ENCODE measurements at regions not wholly inside any gene's neighbourhood (a gene's known extent, or its start where the extent isn't known, plus 50 kb on each side); places are given as distances from the start of the nearest gene placed in this dataset.
A peak's percentile ranks its signal among the peaks of the same experiment; 100 is the strongest.

GRCh38 chr16:6345090-6345489, 987.6 kb upstream of the RBFOX1 start:
- peaks cover 2% of the 10 kb centered on the region for H3K4me1 ChIP-seq (ENCODE audit: insufficient read depth, insufficient read length)
- H3K9me3 ChIP-seq (ENCODE audit: insufficient read depth, low read length), result peaks cover 36% of the 10 kb centered on the region; the same call in 1 of the 2 replicates
- no peak overlapping the region for H3K9ac ChIP-seq (ENCODE audit: insufficient read length, low read depth)
- no peaks in the 10 kb centered on the region for H3K27me3 ChIP-seq (ENCODE audit: insufficient read depth, insufficient read length)
- no peak overlapping the region for H3K4me3 ChIP-seq (ENCODE audit: insufficient read length, low read depth)
- no peak for DNase-seq (ENCODE audit: low read depth, low spot score)
- H3K36me3 ChIP-seq (ENCODE audit: insufficient read depth, insufficient read length, low read length), result no peaks in the 10 kb centered on the region
- no peak for TF ChIP-seq SUZ12 (IDR thresholded peaks at IDR 0.05; ENCODE audit: extremely low read depth, insufficient read depth, insufficient read length)
- TF ChIP-seq ZNF274 (IDR thresholded peaks at IDR 0.05; ENCODE audit: low read depth, low read length), result no peak
- TF ChIP-seq YY1 (IDR thresholded peaks at IDR 0.05; ENCODE audit: insufficient read depth, insufficient read length), result no peak

DNA sequence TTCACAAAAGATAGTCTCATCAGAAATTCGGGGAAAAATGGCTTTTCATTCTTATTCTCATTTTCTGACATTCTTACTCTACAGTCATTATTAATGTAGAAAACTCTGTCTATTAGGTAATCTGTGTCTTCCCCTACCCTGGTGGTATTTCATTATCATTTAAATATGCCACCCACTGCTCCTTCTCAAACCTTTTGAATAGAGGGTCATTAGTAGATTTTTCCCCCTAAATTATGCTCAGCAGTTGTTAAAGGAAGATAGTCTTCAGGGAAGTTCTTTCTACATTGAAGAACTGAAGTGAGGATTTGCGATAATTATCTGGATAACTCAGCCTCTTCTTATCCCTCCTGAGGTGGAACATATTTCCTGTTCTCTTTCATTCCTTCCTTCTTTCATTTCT, 989.5 kb upstream of the RBFOX1 start:
- H3K4me3 ChIP-seq (ENCODE audit: insufficient read length, low read depth), result no peak overlapping the region
- H3K27me3 ChIP-seq (ENCODE audit: insufficient read depth, insufficient read length), result no peaks in the 10 kb centered on the region
- TF ChIP-seq SUZ12 (IDR thresholded peaks at IDR 0.05; ENCODE audit: extremely low read depth, insufficient read depth, insufficient read length) (no peak), YY1 (IDR thresholded peaks at IDR 0.05; ENCODE audit: insufficient read depth, insufficient read length) (no peak), ZNF274 (IDR thresholded peaks at IDR 0.05; ENCODE audit: low read depth, low read length) (no peak)
- peaks cover 2% of the 10 kb centered on the region for H3K4me1 ChIP-seq (ENCODE audit: insufficient read depth, insufficient read length)
- DNase-seq (ENCODE audit: low read depth, low spot score), result no peak
- H3K9me3 ChIP-seq (ENCODE audit: insufficient read depth, low read length), result peaks cover 43% of the 10 kb centered on the region; the same call in 1 of the 2 replicates
- no peak overlapping the region for H3K9ac ChIP-seq (ENCODE audit: insufficient read length, low read depth)
- no peaks in the 10 kb centered on the region for H3K36me3 ChIP-seq (ENCODE audit: insufficient read depth, insufficient read length, low read length)

DNA sequence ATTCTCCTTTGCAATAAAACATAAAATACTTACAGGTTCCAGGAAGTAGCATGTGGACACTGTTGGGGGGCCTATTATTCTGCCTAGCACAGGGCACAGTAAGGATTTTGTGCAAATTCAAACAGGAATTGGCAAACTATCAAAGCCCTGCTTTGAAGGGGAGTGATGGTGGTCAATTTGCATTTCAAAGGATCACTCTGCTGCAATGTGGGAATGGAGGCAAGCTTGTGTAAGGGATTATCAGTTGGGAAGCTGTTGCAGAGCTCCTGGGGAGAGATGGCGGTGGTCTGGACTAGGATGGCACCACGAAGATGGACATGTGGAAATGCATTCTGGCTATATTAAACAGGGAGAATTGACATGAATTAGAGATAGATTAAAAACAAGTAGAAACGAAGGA, 990.7 kb upstream of the RBFOX1 start:
- peak; percentile 19 for TF ChIP-seq YY1 (IDR thresholded peaks at IDR 0.05; ENCODE audit: insufficient read depth, insufficient read length)
- TF ChIP-seq SUZ12 (IDR thresholded peaks at IDR 0.05; ENCODE audit: extremely low read depth, insufficient read depth, insufficient read length), result no peak
- no peak for TF ChIP-seq ZNF274 (IDR thresholded peaks at IDR 0.05; ENCODE audit: low read depth, low read length)
- Histone ChIP-seq H3K4me3 (ENCODE audit: insufficient read length, low read depth) (no peak overlapping the region), H3K4me1 (ENCODE audit: insufficient read depth, insufficient read length) (peaks cover 2% of the 10 kb centered on the region), H3K9ac (ENCODE audit: insufficient read length, low read depth) (no peak overlapping the region), H3K36me3 (ENCODE audit: insufficient read depth, insufficient read length, low read length) (no peaks in the 10 kb centered on the region), H3K9me3 (ENCODE audit: insufficient read depth, low read length) (peaks cover 43% of the 10 kb centered on the region; the same call in 1 of the 2 replicates), H3K27me3 (ENCODE audit: insufficient read depth, insufficient read length) (no peaks in the 10 kb centered on the region)
- DNase-seq (ENCODE audit: low read depth, low spot score), result peak; percentile 69

DNA sequence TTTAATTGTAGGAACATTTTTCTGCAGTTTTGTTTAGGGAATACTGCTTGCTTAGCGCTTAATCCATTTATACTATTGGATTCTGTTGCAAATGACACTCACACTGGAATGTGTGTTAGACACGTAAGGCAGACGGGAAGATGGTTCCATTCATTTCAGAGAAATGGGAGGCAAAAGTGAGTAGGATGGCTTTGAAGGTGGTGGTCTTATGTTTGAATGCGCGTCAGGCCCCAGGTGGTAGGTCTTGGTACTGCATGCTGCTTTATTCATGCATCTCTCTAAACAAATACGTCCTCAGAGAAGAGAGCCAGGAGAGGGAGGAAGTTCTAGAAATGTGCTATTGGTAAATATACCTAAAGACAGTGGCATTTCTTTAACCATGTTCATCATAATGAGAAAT, 997.6 kb upstream of the RBFOX1 start:
- no peak overlapping the region for H3K4me3 ChIP-seq (ENCODE audit: insufficient read length, low read depth)
- DNase-seq (ENCODE audit: low read depth, low spot score), result peak; percentile 61
- H3K4me1 ChIP-seq (ENCODE audit: insufficient read depth, insufficient read length), result no peaks in the 10 kb centered on the region
- no peaks in the 10 kb centered on the region for H3K36me3 ChIP-seq (ENCODE audit: insufficient read depth, insufficient read length, low read length)
- no peak for TF ChIP-seq SUZ12 (IDR thresholded peaks at IDR 0.05; ENCODE audit: extremely low read depth, insufficient read depth, insufficient read length)
- no peak for TF ChIP-seq ZNF274 (IDR thresholded peaks at IDR 0.05; ENCODE audit: low read depth, low read length)
- no peak for TF ChIP-seq YY1 (IDR thresholded peaks at IDR 0.05; ENCODE audit: insufficient read depth, insufficient read length)
- H3K9ac ChIP-seq (ENCODE audit: insufficient read length, low read depth), result no peak overlapping the region
- no peaks in the 10 kb centered on the region for H3K27me3 ChIP-seq (ENCODE audit: insufficient read depth, insufficient read length)
- peaks cover 7% of the 10 kb centered on the region; the same call in 1 of the 2 replicates for H3K9me3 ChIP-seq (ENCODE audit: insufficient read depth, low read length)

GRCh38 chr16:6331770-6332169, 1000.9 kb upstream of the RBFOX1 start:
- Histone ChIP-seq H3K27me3 (ENCODE audit: insufficient read depth, insufficient read length) (no peaks in the 10 kb centered on the region), H3K9me3 (ENCODE audit: insufficient read depth, low read length) (no peaks in the 10 kb centered on the region), H3K36me3 (ENCODE audit: insufficient read depth, insufficient read length, low read length) (no peaks in the 10 kb centered on the region), H3K4me1 (ENCODE audit: insufficient read depth, insufficient read length) (no peaks in the 10 kb centered on the region), H3K9ac (ENCODE audit: insufficient read length, low read depth) (no peak overlapping the region), H3K4me3 (ENCODE audit: insufficient read length, low read depth) (no peak overlapping the region)
- TF ChIP-seq ZNF274 (IDR thresholded peaks at IDR 0.05; ENCODE audit: low read depth, low read length) (no peak), YY1 (IDR thresholded peaks at IDR 0.05; ENCODE audit: insufficient read depth, insufficient read length) (no peak), SUZ12 (IDR thresholded peaks at IDR 0.05; ENCODE audit: extremely low read depth, insufficient read depth, insufficient read length) (no peak)
- DNase-seq (ENCODE audit: low read depth, low spot score), result no peak

GRCh38 chr16:6317934-6318333, 1014.7 kb upstream of the RBFOX1 start:
- Histone ChIP-seq H3K9me3 (ENCODE audit: insufficient read depth, low read length) (no peaks in the 10 kb centered on the region; the same call in 1 of the 2 replicates), H3K36me3 (ENCODE audit: insufficient read depth, insufficient read length, low read length) (no peaks in the 10 kb centered on the region), H3K27me3 (ENCODE audit: insufficient read depth, insufficient read length) (no peaks in the 10 kb centered on the region), H3K9ac (ENCODE audit: insufficient read length, low read depth) (no peak overlapping the region), H3K4me3 (ENCODE audit: insufficient read length, low read depth) (no peak overlapping the region), H3K4me1 (ENCODE audit: insufficient read depth, insufficient read length) (no peaks in the 10 kb centered on the region)
- no peak for DNase-seq (ENCODE audit: low read depth, low spot score)
- TF ChIP-seq SUZ12 (IDR thresholded peaks at IDR 0.05; ENCODE audit: extremely low read depth, insufficient read depth, insufficient read length) (no peak), ZNF274 (IDR thresholded peaks at IDR 0.05; ENCODE audit: low read depth, low read length) (no peak), YY1 (IDR thresholded peaks at IDR 0.05; ENCODE audit: insufficient read depth, insufficient read length) (no peak)

DNA sequence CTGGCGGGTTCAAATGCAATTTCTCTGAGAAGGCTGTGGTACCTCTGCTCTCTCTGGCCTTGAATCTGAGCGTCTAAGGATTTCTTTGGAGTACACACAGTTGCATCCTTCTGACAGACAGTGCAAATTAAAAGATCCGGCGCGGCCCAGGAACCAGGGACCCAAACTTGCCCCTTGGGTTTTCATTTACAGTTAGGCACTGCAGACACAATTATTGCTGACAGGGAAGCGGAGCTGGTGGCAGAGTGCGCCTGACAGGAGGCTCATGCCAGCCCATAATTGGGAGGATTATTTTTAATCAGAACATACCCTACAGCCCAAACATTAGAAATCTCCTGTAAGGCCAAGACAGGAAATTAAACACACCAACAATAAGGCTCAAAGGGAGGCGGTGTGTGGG, 1023.4 kb upstream of the RBFOX1 start:
- no peak overlapping the region for H3K4me3 ChIP-seq (ENCODE audit: insufficient read length, low read depth)
- H3K36me3 ChIP-seq (ENCODE audit: insufficient read depth, insufficient read length, low read length), result no peaks in the 10 kb centered on the region
- H3K9ac ChIP-seq (ENCODE audit: insufficient read length, low read depth), result no peak overlapping the region
- no peaks in the 10 kb centered on the region for H3K9me3 ChIP-seq (ENCODE audit: insufficient read depth, low read length)
- H3K27me3 ChIP-seq (ENCODE audit: insufficient read depth, insufficient read length), result no peaks in the 10 kb centered on the region
- no peak for TF ChIP-seq YY1 (IDR thresholded peaks at IDR 0.05; ENCODE audit: insufficient read depth, insufficient read length)
- DNase-seq (ENCODE audit: low read depth, low spot score), result no peak
- H3K4me1 ChIP-seq (ENCODE audit: insufficient read depth, insufficient read length), result no peaks in the 10 kb centered on the region

GRCh38 chr16:6308176-6308575, 1024.5 kb upstream of the RBFOX1 start:
- no peaks in the 10 kb centered on the region for H3K9me3 ChIP-seq (ENCODE audit: insufficient read depth, low read length)
- H3K9ac ChIP-seq (ENCODE audit: insufficient read length, low read depth), result no peak overlapping the region
- no peaks in the 10 kb centered on the region for H3K27me3 ChIP-seq (ENCODE audit: insufficient read depth, insufficient read length)
- H3K4me1 ChIP-seq (ENCODE audit: insufficient read depth, insufficient read length), result no peaks in the 10 kb centered on the region
- H3K36me3 ChIP-seq (ENCODE audit: insufficient read depth, insufficient read length, low read length), result no peaks in the 10 kb centered on the region
- no peak for DNase-seq (ENCODE audit: low read depth, low spot score)
- H3K4me3 ChIP-seq (ENCODE audit: insufficient read length, low read depth), result no peak overlapping the region
- no peak for TF ChIP-seq ZNF274 (IDR thresholded peaks at IDR 0.05; ENCODE audit: low read depth, low read length)
- TF ChIP-seq YY1 (IDR thresholded peaks at IDR 0.05; ENCODE audit: insufficient read depth, insufficient read length), result no peak
- TF ChIP-seq SUZ12 (IDR thresholded peaks at IDR 0.05; ENCODE audit: extremely low read depth, insufficient read depth, insufficient read length), result no peak
